ENCODE measurements at regions not wholly inside any gene's neighbourhood (a gene's known extent, or its start where the extent isn't known, plus 50 kb on each side); places are given as distances from the start of the nearest gene placed in this dataset.

DNA sequence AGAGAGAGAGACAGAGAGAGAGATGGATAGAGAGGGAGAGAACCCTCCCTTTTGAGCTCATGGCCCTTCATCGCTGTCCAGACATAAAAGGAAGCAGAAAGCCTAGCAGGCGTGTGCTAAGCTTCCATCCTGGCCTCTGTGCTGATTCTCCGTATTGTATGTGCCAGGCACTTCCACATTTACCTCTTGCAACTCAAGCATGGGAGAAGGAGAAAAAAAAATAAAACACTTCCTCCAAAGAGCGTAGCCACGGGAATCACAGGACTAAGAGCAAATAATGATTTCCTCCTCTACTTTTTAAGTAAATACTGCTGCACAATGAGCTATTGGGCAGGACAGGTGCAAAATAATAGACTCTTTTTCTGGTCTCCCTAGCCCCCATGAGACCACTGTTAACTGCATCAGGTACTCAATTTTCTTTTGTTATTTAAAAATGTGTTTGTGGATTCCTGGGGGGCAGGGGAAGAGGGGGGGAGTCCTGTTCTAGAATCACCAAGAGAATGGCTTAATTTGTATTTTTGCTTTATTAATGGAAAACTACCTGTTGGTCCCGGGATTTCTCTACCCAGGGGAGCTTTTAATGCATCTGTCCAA lies 154.3 kb downstream of the NXPE2 start:
- TF ChIP-seq, protein P1, sequence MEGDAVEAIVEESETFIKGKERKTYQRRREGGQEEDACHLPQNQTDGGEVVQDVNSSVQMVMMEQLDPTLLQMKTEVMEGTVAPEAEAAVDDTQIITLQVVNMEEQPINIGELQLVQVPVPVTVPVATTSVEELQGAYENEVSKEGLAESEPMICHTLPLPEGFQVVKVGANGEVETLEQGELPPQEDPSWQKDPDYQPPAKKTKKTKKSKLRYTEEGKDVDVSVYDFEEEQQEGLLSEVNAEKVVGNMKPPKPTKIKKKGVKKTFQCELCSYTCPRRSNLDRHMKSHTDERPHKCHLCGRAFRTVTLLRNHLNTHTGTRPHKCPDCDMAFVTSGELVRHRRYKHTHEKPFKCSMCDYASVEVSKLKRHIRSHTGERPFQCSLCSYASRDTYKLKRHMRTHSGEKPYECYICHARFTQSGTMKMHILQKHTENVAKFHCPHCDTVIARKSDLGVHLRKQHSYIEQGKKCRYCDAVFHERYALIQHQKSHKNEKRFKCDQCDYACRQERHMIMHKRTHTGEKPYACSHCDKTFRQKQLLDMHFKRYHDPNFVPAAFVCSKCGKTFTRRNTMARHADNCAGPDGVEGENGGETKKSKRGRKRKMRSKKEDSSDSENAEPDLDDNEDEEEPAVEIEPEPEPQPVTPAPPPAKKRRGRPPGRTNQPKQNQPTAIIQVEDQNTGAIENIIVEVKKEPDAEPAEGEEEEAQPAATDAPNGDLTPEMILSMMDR (IDR thresholded peaks at IDR 0.05) = no peak
- TF ChIP-seq POLR2A (IDR thresholded peaks at IDR 0.05) = no peak
- TF ChIP-seq EP300 (IDR thresholded peaks at IDR 0.05) = no peak

Data from upper lobe of left lung (tissue), 4 donors.